ENCODE measurements at regions not wholly inside any gene's neighbourhood (a gene's known extent, or its start where the extent isn't known, plus 50 kb on each side); places are given as distances from the start of the nearest gene placed in this dataset.

- no peaks in the 10 kb centered on the region for H3K27me3 ChIP-seq (replicated peaks; ENCODE audit: insufficient read depth, low read length)
- H3K9me3 ChIP-seq (replicated peaks; ENCODE audit: insufficient read depth, low read length), result no peaks in the 10 kb centered on the region
Observed at GRCh38 chr6:167661552-167662044, 165.1 kb upstream of the AFDN start.

GRCh38 chr6:167662075-167662880 is 164.4 kb upstream of the AFDN start:
- Histone ChIP-seq H3K9me3 (replicated peaks; ENCODE audit: insufficient read depth, low read length) (no peaks in the 10 kb centered on the region), H3K79me2 (ENCODE audit: low read length) (no peaks in the 10 kb centered on the region), H2AFZ (ENCODE audit: low read length) (no peak overlapping the region), H3K9me2 (replicated peaks; ENCODE audit: insufficient read depth, low read length) (no peaks in the 10 kb centered on the region), H3K9ac (ENCODE audit: low read length) (no peak overlapping the region), H4K20me1 (ENCODE audit: insufficient read depth, low read length) (no peaks in the 10 kb centered on the region), H3F3A (ENCODE audit: insufficient read depth, low read length) (no peaks in the 10 kb centered on the region), H3K27ac (ENCODE audit: low read length) (no peak overlapping the region), H3K4me3 (ENCODE audit: low read length) (no peak overlapping the region), H3K4me1 (ENCODE audit: low read length) (no peaks in the 10 kb centered on the region), H3K27me3 (replicated peaks; ENCODE audit: insufficient read depth, low read length) (no peaks in the 10 kb centered on the region), H3K4me2 (ENCODE audit: low read depth, low read length) (no peak overlapping the region), H3K36me3 (replicated peaks; ENCODE audit: insufficient read depth, low read length) (no peaks in the 10 kb centered on the region)
- TF ChIP-seq EZH2 (optimal IDR thresholded peaks at IDR 0.05; ENCODE audit: low read depth, low read length) (no peak), EZH2phosphoT487 (IDR thresholded peaks at IDR 0.05; ENCODE audit: low read length) (no peak), CTCF (IDR thresholded peaks at IDR 0.05; ENCODE audit: low read length) (no peak)
- no peak for DNase-seq

More at GRCh38 chr6:167661552-167662044, 165.1 kb upstream of the AFDN start:
- Histone ChIP-seq H3K79me2 (ENCODE audit: low read length) (no peaks in the 10 kb centered on the region), H3K36me3 (replicated peaks; ENCODE audit: insufficient read depth, low read length) (no peaks in the 10 kb centered on the region), H3K4me1 (ENCODE audit: low read length) (no peaks in the 10 kb centered on the region), H3F3A (ENCODE audit: insufficient read depth, low read length) (no peaks in the 10 kb centered on the region), H3K27ac (ENCODE audit: low read length) (no peak overlapping the region), H3K4me2 (ENCODE audit: low read depth, low read length) (no peak overlapping the region), H3K9me2 (replicated peaks; ENCODE audit: insufficient read depth, low read length) (no peaks in the 10 kb centered on the region), H4K20me1 (ENCODE audit: insufficient read depth, low read length) (no peaks in the 10 kb centered on the region), H3K9ac (ENCODE audit: low read length) (no peak overlapping the region), H2AFZ (ENCODE audit: low read length) (no peak overlapping the region), H3K4me3 (ENCODE audit: low read length) (no peak overlapping the region)
- TF ChIP-seq CTCF (IDR thresholded peaks at IDR 0.05; ENCODE audit: low read length), result no peak
- no peak for DNase-seq

GRCh38 chr6:167662881-167663205 is 163.9 kb upstream of the AFDN start:
- no peak overlapping the region for H3K4me2 ChIP-seq (ENCODE audit: low read depth, low read length)
- H3K9me2 ChIP-seq (replicated peaks; ENCODE audit: insufficient read depth, low read length), result no peaks in the 10 kb centered on the region
- H3K79me2 ChIP-seq (ENCODE audit: low read length), result no peaks in the 10 kb centered on the region
- TF ChIP-seq CTCF (IDR thresholded peaks at IDR 0.05; ENCODE audit: low read length) (no peak), EZH2phosphoT487 (IDR thresholded peaks at IDR 0.05; ENCODE audit: low read length) (no peak), EZH2 (optimal IDR thresholded peaks at IDR 0.05; ENCODE audit: low read depth, low read length) (no peak)
- no peaks in the 10 kb centered on the region for H4K20me1 ChIP-seq (ENCODE audit: insufficient read depth, low read length)
- no peaks in the 10 kb centered on the region for H3K36me3 ChIP-seq (replicated peaks; ENCODE audit: insufficient read depth, low read length)
- no peak overlapping the region for H3K27ac ChIP-seq (ENCODE audit: low read length)
- H2AFZ ChIP-seq (ENCODE audit: low read length), result no peak overlapping the region
- H3K4me3 ChIP-seq (ENCODE audit: low read length), result no peak overlapping the region
- H3K9me3 ChIP-seq (replicated peaks; ENCODE audit: insufficient read depth, low read length), result no peaks in the 10 kb centered on the region
- H3K9ac ChIP-seq (ENCODE audit: low read length), result no peak overlapping the region
- H3F3A ChIP-seq (ENCODE audit: insufficient read depth, low read length), result no peaks in the 10 kb centered on the region
- no peaks in the 10 kb centered on the region for H3K27me3 ChIP-seq (replicated peaks; ENCODE audit: insufficient read depth, low read length)
- H3K4me1 ChIP-seq (ENCODE audit: low read length), result no peaks in the 10 kb centered on the region
- DNase-seq, result no peak

Measured in MM.1S (cell line).